Testis (tissue), 2 donors: ENCODE measurements at regions not wholly inside any gene's neighbourhood (a gene's known extent, or its start where the extent isn't known, plus 50 kb on each side); places are given as distances from the start of the nearest gene placed in this dataset.
"Not testable (repeated sequence)": the region's sequence is repeated elsewhere in the genome, so short reads cannot be mapped to it uniquely, and the experiment has no call there.

Experiments
- DNase-seq: peaks from one replicate; pipeline ENCODE4 v3.0.0-alpha.2; 2019
- H3K27ac ChIP-seq, 2 donors: fragments of 200-600 bp; sonication (generic); one replicate each; pipeline ENCODE4 v1.5.1; 2019
- H3K27me3 ChIP-seq: fragments of 200-600 bp; sonication (generic); one replicate; pipeline ENCODE4 v1.5.1; 2019
- H3K36me3 ChIP-seq: fragments of 200-600 bp; sonication (generic); one replicate; pipeline ENCODE4 v1.5.1; 2017; ENCODE audit warnings: low read depth; ENCODE audit errors: missing control alignments
- H3K4me1 ChIP-seq: fragments of 200-600 bp; sonication (generic); one replicate; pipeline ENCODE4 v1.5.1; 2019
- H3K4me3 ChIP-seq, 2 donors: fragments of 200-600 bp; sonication (generic); one replicate each; pipeline ENCODE4 v1.5.1; 2017 to 2019
- H3K9me3 ChIP-seq: fragments of 200-600 bp; sonication (generic); one replicate; pipeline ENCODE4 v1.5.1; 2017
- POLR2A ChIP-seq: fragments of 450-650 bp; IDR thresholded peaks from one replicate; pipeline ENCODE4 v1.6.1; 2017; ENCODE audit warnings: antibody characterized with exemption, mild to moderate bottlenecking, moderate library complexity
- WGBS, 2 donors: methylation state at CpG; one replicate each; pipeline ENCODE4 v1.1.5; 2018; 5-methylcytosine and 5-hydroxymethylcytosine counted together
- intact Hi-C: fragments of 100-400 bp; cut with DNase I; formaldehyde crosslinking; loops from one replicate; pipeline ENCODE4 v1.15.1; 2023; ENCODE audit warnings: low total_unique reads
- TF ChIP-seq, protein P1 (sequence below), 3 experiments: fragments of 450-650 bp in 2 of 3; fragments of 200-600 bp in 1 of 3; sonication (generic) in 1 of 3; IDR thresholded peaks; one replicate each; pipeline ENCODE4 v1.5.1; 2016 to 2019; ENCODE audit warnings: antibody characterized with exemption in 3 of 3, mild to moderate bottlenecking in 2 of 3, moderate library complexity in 1 of 3

DNA sequence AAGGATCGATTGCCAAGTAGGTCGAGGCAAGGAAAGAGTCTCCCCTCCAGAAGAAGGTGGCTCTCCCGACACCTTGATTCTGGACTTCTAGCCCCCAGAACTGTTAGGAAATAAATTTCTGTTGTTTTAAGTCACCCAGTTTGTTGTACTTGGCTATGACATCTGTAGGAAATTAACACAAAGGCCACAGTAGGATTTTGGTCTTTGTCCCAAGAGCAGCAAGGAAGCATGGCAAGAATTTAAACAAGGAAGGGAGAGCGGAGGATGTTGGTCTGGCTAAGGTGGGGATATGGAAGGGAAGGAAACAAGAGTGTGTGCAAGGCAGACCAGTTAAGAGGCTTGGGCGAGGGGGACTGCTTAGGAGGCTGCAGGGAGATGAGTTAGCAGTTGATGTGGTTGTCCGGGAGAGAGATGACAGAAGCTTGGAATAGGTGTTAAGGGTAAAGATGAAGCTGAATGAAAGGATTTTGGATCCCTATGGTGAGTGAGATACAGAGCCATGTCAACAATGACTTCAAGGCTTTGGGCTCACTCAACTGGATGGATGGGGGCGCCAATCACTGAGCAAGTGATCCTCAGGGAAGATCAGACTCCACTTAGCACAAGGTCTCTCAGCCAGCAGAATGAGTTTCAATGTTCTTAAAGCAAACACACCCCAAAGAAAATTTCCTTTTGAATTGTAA, 140.5 kb upstream of the ZNF217 start:
- WGBS, 2 donors: 87 to 88% methylated on average over 7 of the region's 7 CpGs
- Histone ChIP-seq H3K9me3 (no peaks in the 10 kb centered on the region), H3K27me3 (no peaks in the 10 kb centered on the region), H3K36me3 (no peaks in the 10 kb centered on the region), H3K27ac (no peak overlapping the region), H3K4me3 (no peak overlapping the region), H3K4me1 (peaks cover 22% of the 10 kb centered on the region)
- intact Hi-C loops: no loop called here
- DNase-seq: no peak
- TF ChIP-seq, protein P1, sequence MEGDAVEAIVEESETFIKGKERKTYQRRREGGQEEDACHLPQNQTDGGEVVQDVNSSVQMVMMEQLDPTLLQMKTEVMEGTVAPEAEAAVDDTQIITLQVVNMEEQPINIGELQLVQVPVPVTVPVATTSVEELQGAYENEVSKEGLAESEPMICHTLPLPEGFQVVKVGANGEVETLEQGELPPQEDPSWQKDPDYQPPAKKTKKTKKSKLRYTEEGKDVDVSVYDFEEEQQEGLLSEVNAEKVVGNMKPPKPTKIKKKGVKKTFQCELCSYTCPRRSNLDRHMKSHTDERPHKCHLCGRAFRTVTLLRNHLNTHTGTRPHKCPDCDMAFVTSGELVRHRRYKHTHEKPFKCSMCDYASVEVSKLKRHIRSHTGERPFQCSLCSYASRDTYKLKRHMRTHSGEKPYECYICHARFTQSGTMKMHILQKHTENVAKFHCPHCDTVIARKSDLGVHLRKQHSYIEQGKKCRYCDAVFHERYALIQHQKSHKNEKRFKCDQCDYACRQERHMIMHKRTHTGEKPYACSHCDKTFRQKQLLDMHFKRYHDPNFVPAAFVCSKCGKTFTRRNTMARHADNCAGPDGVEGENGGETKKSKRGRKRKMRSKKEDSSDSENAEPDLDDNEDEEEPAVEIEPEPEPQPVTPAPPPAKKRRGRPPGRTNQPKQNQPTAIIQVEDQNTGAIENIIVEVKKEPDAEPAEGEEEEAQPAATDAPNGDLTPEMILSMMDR (IDR thresholded peaks at IDR 0.05): no peak
- TF ChIP-seq POLR2A: no peak

DNA sequence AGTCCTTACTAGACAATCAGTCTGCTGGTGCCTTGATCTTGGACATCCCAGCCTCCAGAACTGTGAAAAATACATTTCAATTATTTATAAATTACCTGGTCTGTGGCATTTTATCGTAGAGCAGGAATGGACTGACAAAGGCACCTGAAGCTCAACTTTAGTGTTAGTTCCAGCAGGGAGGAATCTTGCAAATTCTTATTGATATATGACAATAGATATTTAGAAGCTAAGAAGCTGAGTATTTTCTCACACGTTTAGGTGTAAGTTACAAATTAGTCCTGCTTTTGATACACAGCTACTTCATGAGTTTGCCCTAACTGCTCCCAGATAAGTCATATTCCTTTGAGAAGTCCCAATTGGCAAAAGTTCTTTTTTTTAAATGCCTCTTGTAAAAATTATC, 138.0 kb upstream of the ZNF217 start:
- 84 to 92% methylated on average over 2 of the region's 2 CpGs for WGBS, 2 donors
- Histone ChIP-seq H3K9me3 (no peaks in the 10 kb centered on the region), H3K27ac (no peak overlapping the region), H3K4me3 (no peak overlapping the region), H3K4me1 (peaks cover 3% of the 10 kb centered on the region), H3K27me3 (no peaks in the 10 kb centered on the region), H3K36me3 (no peaks in the 10 kb centered on the region)
- DNase-seq: no peak
- TF ChIP-seq POLR2A: no peak
- TF ChIP-seq, protein P1 (IDR thresholded peaks at IDR 0.05): no peak
- intact Hi-C loops: no loop called here

- no peaks in the 10 kb centered on the region for H3K36me3 ChIP-seq
- no peaks in the 10 kb centered on the region for H3K27me3 ChIP-seq
- no peaks in the 10 kb centered on the region for H3K9me3 ChIP-seq
- no peaks in the 10 kb centered on the region for H3K4me1 ChIP-seq
- WGBS, 2 donors: 86 to 90% methylated on average over 1 of the region's 1 CpG
- TF ChIP-seq, protein P1 (IDR thresholded peaks at IDR 0.05): no peak
- no peak for TF ChIP-seq POLR2A
- no peak for DNase-seq
- H3K27ac ChIP-seq: no peak overlapping the region
- intact Hi-C loops: no loop called here
- H3K4me3 ChIP-seq: no peak overlapping the region
Observed at GRCh38 chr20:53728359-53728758, 134.7 kb upstream of the ZNF217 start.

- H3K4me3 ChIP-seq, H3K9me3 ChIP-seq, DNase-seq, H3K27ac ChIP-seq, H3K4me1 ChIP-seq, H3K36me3 ChIP-seq, H3K27me3 ChIP-seq, intact Hi-C loops: not testable (repeated sequence)
- WGBS, 2 donors: 87 to 97% methylated on average over 4 of the region's 4 CpGs
Observed at GRCh38 chr20:53727239-53727638, 133.6 kb upstream of the ZNF217 start.

DNA sequence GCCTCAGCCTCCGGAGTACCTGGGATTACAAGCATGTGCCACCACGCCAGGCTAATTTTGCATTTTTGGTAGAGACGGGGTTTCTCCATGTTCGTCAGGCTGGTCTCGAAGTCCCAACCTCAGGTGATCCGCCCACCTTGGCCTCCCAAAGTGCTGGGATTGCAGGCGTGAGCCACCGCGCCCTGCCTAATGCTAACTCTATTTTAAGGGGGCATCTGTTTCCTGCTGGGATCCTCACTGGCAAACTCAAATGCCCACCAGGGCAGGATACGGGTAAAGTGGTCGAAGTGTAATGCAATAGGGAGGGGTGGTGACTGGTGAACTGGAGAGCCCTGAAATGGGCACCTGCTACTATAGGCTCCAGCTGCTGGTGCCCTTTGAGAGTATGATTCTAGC, 131.9 kb upstream of the ZNF217 start:
- 91 to 97% methylated on average over 11 of the region's 11 CpGs for WGBS, 2 donors
- Histone ChIP-seq H3K27ac (no peak overlapping the region), H3K36me3 (no peaks in the 10 kb centered on the region), H3K9me3 (no peaks in the 10 kb centered on the region), H3K4me3 (no peak overlapping the region), H3K27me3 (no peaks in the 10 kb centered on the region), H3K4me1 (no peaks in the 10 kb centered on the region)
- intact Hi-C loops: no loop called here
- no peak for DNase-seq
- TF ChIP-seq, protein P1 (IDR thresholded peaks at IDR 0.05): no peak
- no peak for TF ChIP-seq POLR2A
